ENCODE measurements at regions not wholly inside any gene's neighbourhood (a gene's known extent, or its start where the extent isn't known, plus 50 kb on each side); places are given as distances from the start of the nearest gene placed in this dataset.

DNA sequence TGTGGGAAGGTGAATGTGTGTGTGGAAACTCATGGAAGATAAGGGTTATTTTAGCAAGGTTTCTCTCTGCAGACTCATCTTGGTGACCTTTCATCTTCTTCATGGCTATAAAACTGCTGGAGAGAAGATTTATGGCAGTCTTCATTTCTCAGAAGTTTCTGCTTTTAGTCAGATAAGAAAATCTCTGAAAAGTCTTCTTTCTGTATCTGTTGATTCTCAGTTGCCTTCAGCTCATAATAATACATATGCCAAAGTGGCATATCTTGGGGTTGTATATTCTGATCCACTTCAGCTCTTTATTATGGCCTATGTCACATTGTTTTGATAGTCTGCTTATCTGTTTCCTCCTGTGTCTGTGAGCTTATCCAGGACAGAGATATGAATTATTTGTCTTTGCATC is 143.3 kb upstream of the TMTC4 start:
- peaks cover 0 to 5% (median 4%) of the 10 kb centered on the region in 4 experiments; a peak in 3 of 7 replicates for H3K4me1 ChIP-seq (replicated peaks in 1 of 4; ENCODE audit: control insufficient read depth in 3 of 4, insufficient read depth in 4 of 4, low read length in 3 of 4)
- CTCF ChIA-PET (ENCODE audit: partially characterized antibody), result interaction anchor here (1.1 to 3.0 kb wide), 6 partner anchors 9 to 285 kb away, joined by 3 to 12 read pairs (median 3); no protein-coding TSS in a partner anchor
- no peak overlapping the region for H2BK20ac ChIP-seq (ENCODE audit: low read length)
- no peak overlapping the region for H4K5ac ChIP-seq (ENCODE audit: insufficient read length, low read depth, low read length)
- no peak overlapping the region for H3K27ac ChIP-seq (ENCODE audit: low read depth, low read length)
- H3K14ac ChIP-seq (ENCODE audit: insufficient read length), result no peak overlapping the region
- no peaks in the 10 kb centered on the region for H3K23me2 ChIP-seq (ENCODE audit: low read depth, low read length)
- H2BK120ac ChIP-seq (replicated peaks; ENCODE audit: low read depth, low read length), result no peak overlapping the region
- H3K56ac ChIP-seq (replicated peaks; ENCODE audit: insufficient read length, low read depth, low read length), result no peak overlapping the region
- H4K91ac ChIP-seq (replicated peaks; ENCODE audit: insufficient read length, low read length), result no peak overlapping the region
- H2BK15ac ChIP-seq (ENCODE audit: low read length), result no peak overlapping the region
- no peak overlapping the region for H3K4ac ChIP-seq (replicated peaks; ENCODE audit: insufficient read length, low read depth, low read length)
- POLR2A ChIA-PET (ENCODE audit: partially characterized antibody), result no interaction called here
- no peak overlapping the region for H3K9ac ChIP-seq (replicated peaks in 1 of 4; ENCODE audit: extremely low read depth in 1 of 4, low read depth in 3 of 4, low read length in 3 of 4)
- H2BK5ac ChIP-seq (ENCODE audit: low read depth, low read length), result no peak overlapping the region
- H3K36me3 ChIP-seq (ENCODE audit: control insufficient read depth in 2 of 4, insufficient read depth in 4 of 4, low read length in 3 of 4), result no peaks in the 10 kb centered on the region
- H2AK5ac ChIP-seq (ENCODE audit: low read depth, low read length), result no peak overlapping the region
- H4K8ac ChIP-seq (ENCODE audit: extremely low read depth, insufficient read depth, low read length), result no peak overlapping the region
- H2AFZ ChIP-seq (ENCODE audit: low read length), result no peak overlapping the region
- no peak overlapping the region for H3K23ac ChIP-seq (ENCODE audit: insufficient read length)
- H3K79me1 ChIP-seq (ENCODE audit: low read depth, low read length), result no peaks in the 10 kb centered on the region
- FAIRE-seq (no peak), DNase-seq (ENCODE audit: low read depth in 1 of 2, low spot score in 2 of 2) (no peak)
- H3K4me2 ChIP-seq (ENCODE audit: insufficient read depth in 1 of 2, low read depth in 2 of 2, low read length in 2 of 2), result no peak overlapping the region
- TF ChIP-seq BACH1 (IDR thresholded peaks at IDR 0.05; ENCODE audit: low read length) (no peak), YY1 (IDR thresholded peaks at IDR 0.05; ENCODE audit: low read depth, low read length) (no peak), EGR1 (IDR thresholded peaks at IDR 0.05; ENCODE audit: borderline replicate concordance, low read depth, low read length) (no peak), RAD21 (IDR thresholded peaks at IDR 0.05 in 1 of 2, conservative IDR thresholded peaks at IDR 0.05 in 1 of 2; ENCODE audit: low read depth in 2 of 2, low read length in 2 of 2) (no peak), CEBPB (IDR thresholded peaks at IDR 0.05; ENCODE audit: low read depth, low read length) (no peak)
- H3K18ac ChIP-seq (ENCODE audit: extremely low read depth, low read length), result no peak overlapping the region
- H2BK12ac ChIP-seq (ENCODE audit: low read depth, low read length), result no peak overlapping the region
- no peaks in the 10 kb centered on the region for H4K20me1 ChIP-seq (replicated peaks in 1 of 2; ENCODE audit: control insufficient read depth in 1 of 2, insufficient read depth in 2 of 2, low read length in 2 of 2)
- H3K79me2 ChIP-seq (ENCODE audit: control insufficient read depth in 1 of 2, insufficient read depth in 2 of 2, low read length in 2 of 2), result no peaks in the 10 kb centered on the region
- H3K9me3 ChIP-seq (ENCODE audit: insufficient read depth in 2 of 2, low read depth in 1 of 2, low read length in 1 of 2), result no peaks in the 10 kb centered on the region
- no peak overlapping the region for H3K4me3 ChIP-seq (ENCODE audit: extremely low read depth in 1 of 4, insufficient read depth in 2 of 4, low read depth in 3 of 4, low read length in 4 of 4)
- H3K27me3 ChIP-seq (replicated peaks in 1 of 4; ENCODE audit: control insufficient read depth in 3 of 4, extremely low read depth in 1 of 4, insufficient read depth in 3 of 4, low read length in 3 of 4), result no peaks in the 10 kb centered on the region
